Fibroblast of skin of left biceps (primary cell): ENCODE measurements at regions not wholly inside any gene's neighbourhood (a gene's known extent, or its start where the extent isn't known, plus 50 kb on each side); places are given as distances from the start of the nearest gene placed in this dataset.
"Not testable (repeated sequence)": the region's sequence is repeated elsewhere in the genome, so short reads cannot be mapped to it uniquely, and the experiment has no call there.

ENCODE experiments used
- DNase-seq, 2 experiments: peaks; one replicate each; pipeline ENCODE4 v3.0.0-alpha.2; 2013; ENCODE audit warnings: low read depth in 2 of 2

DNA sequence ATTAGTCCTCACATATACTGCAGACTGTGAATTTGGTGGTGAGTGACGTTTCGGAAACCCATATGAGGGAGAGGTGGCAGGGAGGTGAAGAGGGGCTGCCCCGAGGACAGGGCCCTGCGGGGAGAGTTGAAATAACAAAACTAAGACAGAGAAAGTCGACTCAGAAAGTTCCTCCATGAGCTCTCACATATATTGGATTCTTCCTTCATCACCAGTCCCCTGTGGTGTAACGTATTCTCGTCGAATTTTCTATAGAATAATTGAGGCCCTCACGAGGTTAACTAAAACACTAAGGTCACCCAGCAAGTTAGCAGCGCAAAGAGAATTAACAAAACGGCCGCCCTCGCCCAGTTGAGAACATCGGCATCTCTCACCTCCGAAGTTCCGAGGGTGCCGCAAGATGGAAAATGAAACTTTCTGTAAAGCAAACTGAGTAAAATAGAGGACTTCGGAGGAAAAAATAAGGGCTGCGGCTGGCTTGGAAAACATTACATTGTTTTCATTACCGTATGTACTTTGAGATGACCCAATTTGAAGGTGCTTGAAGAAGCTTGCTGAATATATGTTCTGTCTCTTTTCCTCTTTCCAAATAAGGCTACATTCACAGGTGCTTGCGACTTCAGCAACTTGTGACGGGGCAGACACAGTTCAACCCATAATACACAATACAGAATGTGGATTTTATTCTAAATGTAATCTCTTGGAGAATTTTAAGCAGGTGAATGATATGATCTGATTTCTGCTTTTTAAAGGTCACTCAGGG, 490.9 kb upstream of the JARID2 start:
- DNase-seq, result no peak

DNA sequence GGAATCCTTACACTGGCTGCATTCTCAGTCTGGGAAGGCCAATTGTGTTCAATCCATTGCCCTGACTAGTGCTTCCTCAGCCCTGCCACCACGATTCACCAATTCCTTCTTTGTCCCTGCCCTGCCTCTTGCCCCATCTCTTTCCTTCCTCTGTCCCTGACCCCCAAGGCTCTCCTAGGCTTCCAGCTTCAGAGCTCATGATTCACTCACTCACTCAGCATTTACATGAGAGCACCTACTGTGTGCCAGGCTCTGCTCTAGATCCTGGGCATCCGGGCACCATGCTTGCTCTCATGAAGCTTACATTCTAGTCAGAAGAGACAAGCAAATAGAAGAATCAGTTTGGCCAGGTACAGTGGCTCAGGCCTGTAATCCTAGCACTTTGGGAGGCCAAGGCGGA, 489.5 kb upstream of the JARID2 start:
- no peak for DNase-seq

DNA sequence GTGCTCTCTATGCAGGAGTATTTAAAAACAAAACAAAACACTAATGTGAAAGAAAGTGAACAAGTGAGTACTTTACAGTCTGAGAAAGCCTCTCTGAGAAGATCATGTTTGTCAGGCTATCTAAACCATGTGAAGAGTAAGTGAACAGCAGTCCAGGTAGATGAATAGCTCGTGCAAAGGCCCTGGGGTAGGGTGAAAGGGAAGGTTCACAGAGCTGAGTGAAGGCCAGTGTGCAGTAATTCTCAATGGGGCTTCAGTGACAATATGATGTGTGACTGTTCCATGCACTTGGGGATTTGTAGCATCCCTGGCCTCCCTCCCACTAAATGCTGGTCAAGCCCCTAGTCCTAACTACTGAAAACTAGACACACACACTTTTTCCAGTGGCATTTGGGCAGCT, 488.9 kb upstream of the JARID2 start:
- DNase-seq, result no peak

DNA sequence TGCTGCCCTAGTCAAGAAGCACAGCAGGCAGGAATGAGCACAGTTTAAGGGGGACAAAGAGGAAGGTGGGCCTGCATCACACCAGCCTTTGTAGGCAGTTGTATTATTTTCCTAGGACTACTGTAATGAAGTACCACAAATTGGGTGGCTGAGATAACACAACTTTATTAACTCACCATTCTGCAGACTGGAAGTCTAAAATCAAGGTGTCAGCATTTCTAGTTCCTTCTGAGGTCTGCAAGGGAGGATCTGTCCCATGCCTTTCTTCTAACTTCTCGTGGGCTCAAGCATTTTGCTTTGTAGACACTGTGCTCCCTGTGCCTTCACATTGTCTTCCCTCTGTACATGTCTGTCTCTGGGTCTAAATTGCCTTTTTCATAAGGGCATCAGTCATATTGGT, 488.5 kb upstream of the JARID2 start:
- no peak for DNase-seq

DNA sequence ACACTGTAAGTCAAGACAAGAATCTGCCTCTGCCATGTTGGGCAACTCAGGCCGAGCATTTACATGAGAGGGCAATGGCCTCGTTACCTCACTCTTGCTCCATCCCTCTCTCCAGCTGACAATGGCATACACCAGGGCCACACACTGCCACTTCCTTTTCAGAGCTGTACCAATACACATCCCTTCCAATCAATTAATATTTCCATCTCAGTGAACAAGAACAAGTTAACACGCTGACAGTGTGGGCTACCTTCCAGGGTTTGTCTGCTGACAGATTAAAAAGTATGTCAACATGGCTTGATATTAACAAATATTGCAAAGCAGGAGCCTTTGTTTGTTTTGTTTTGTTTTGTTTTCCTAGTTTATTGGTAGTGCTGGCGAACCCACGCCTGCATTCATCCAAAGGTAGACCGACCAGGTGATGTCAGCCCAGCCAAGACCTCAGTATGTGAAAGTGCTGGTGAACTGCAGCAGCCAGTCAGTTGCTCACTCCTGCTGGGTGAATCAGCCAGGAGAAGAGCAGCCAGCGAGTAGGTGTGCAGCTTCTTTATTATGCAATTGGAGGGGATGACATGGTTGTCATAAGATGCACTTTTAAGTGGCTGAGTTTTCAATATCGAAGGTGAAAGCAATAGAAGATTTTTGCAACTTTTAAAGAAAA, 487.3 kb upstream of the JARID2 start:
- no peak for DNase-seq

DNA sequence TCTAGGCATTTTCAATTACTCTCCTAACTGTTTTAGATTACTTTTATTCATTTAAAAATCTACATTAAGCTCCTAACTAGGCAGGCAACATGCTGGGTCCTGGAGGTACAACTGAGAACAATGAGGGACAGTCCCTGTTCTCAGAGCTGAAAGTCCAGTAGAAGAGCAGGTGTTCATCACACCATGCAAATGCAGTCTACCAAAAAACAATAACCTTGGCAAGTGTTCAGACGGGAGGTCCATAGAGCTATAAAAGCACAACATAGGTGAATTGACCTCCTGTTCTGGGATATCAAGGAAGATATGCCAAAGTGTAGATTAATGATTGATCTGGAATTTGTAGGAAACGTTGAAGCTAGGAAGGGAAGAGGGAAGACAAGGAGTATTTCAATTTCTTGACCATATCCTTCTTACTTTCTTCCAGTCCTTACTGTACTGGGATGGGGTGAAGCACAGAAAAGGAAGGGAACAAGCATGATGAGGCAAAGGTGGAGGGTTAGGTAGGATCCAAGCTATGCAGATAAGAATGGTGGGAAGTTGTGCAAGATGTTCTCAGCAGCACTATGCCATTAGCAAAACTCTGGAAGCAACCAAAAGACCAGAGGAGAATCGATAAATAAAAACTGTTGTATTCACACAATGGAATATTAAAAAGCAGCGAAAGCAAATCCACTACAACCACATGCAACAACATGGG, 485.7 kb upstream of the JARID2 start:
- no peak for DNase-seq

DNA sequence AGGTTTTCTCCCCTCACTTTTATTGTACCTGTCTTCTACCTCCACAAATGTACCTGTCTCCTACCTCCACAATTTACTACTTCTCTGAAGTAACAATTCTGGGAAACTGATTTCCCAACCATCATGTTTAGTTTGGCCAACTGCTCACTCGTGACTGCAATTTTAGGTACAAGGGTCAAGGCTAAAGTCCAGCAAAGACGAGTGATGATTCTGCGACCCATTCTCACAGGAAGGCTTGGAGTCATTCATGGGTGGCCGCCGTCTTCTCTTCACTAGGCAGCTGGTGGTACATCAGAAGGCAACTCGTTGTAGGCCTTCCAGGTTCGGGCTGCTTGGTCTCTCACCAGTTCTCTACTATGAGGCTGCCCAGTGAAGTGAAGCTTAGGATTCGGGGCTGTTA, 483.8 kb upstream of the JARID2 start:
- DNase-seq, result no peak

DNA sequence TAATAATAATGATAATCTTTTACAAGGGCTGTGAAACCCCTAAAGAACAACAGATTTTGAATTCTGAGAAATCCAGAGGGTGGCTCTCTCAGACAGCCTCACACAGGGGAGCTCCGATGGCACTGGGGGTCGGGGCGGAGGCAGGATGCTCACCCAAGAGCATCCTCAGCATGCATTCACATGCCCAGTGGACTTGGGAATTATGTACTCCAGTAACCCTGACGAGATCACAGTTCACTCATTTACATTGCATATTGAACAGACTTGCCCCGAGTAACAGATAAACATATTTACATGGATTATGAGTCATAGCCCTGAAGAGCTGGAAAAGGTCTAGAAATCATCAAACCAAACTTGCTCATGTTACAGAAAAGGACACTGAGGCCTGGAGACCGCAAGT, 482.7 kb upstream of the JARID2 start:
- DNase-seq, result no peak

DNA sequence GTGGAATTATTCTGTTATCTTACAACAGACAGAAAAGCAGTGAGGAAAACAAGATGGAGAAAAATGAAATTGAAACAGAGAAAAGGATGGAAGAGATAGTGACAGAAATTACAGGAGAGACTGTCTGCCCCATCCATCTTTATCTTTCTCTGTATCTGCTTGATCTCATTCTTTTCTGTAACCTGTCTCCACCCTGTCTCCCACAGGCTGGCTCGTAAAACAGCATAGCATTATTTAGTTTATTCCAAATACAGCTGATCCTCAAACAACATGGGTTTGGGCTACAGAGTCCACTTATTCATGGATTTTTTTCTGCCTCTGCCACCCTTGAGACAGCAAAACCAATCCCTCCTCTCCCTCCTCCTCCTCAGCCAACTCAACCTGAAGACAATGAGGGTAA, 482.3 kb upstream of the JARID2 start:
- no peak for DNase-seq

DNA sequence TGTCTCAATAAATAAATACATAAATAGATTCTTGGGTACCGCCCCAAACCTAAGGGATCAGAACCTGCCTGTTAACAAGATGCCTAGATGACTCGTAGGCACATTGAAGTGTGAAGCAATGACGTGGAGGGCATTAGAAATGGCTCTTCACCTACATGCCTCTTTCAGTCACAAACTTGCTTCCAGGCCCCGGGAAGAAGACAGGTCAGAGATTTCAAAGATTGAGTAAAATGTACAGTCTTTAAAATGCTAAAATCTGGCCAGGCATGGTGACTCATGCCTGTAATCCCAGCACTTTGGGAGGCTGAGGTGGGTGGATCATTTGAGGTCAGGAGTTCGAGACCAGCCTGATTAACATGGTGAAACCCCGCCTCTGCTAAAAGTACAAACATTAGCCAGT, 480.8 kb upstream of the JARID2 start:
- no peak for DNase-seq

DNA sequence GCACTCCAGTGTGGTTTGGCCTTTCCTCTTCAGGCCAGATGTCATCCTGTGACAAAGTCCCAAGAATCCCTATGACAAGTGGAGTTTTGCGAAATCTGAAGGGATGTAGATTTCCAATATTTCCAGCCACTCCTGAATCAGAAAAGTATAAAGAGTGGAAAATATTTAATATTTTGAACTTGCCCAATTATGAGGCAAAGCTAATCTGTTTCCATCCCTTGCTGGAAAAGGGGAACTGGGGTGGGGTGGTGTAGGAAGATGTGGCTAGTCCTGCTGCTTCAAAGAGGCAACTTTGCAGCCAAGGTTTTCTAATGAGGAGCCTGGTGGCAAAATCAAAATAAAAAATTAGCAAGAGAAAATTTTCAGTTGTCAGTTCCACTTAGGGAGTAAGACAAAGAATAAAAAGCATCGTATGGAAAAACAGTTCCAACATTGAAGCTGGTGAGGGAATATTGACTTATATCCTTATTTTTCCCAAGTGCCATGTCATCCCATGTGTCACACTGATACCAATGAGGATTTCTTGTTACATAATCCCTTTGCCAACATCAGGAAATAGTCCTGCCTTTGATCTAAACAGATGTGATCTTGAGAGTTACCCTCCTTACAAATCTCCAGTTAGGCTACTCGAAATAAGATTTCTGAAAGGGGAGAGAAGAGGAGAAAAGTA, 480.0 kb upstream of the JARID2 start:
- no peak for DNase-seq

DNA sequence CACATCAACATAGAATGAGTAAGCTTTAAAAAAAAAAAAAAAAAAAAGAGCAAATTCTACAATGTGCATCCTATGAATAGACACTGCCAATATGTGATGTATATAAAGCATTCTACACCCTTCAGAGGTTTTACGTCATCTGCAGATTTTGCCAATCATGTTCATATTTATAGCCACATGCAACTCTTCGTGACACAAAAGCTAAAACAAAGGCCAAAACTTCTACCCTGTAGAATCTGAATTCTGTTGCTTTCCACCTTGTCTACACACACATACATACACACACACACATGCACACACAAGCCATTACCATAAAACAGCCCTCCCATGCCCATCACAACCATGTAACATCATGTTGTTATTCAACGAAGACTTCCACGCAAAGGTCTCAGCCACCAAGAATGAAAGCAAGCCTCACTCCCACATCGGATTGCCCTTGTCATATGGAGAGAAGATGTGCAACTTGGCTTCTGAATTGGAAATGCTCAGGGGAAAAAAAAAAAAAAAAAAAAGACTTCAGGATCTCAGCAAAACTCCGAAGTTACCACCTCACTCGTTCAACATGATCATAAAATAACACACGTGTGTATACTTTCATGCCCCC, 479.4 kb upstream of the JARID2 start:
- no peak for DNase-seq

DNA sequence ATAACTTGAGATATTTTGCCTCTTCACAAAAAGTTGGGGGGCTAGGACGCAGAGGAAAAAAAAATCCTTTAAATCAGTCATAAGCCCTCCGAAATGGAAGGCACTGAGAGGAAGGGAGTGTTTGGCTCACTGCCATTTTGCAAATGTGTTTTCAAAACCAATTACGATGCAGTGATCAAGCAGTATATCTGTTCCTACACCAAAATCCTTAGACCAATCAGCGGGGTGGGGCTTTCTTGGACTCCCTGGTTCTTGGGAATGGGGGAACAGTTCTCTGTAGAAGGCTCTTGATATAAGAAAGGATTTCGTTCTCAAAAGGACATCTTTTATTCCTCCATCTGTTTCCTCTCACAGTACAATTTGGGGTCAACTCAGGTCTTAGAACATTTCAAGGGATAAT, 478.6 kb upstream of the JARID2 start:
- no peak for DNase-seq

DNA sequence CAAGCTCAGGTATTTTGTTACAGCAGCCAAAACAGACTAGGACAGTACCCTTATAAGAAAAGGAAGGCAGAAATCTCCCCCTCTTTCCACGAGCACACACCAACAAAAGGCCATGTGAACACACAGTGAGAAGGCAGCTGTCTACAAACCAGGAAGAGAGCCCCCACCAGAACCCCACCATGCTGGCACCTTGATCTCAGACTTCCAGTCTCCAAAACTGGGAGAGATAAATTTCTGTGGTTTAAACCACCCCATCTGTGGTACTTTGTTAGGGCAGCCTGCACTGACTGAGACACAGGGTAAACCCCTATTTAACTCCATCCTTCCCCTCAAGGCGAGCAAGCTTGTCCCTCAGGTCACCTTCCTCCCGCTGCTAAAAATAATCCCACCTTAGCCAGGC, 475.8 kb upstream of the JARID2 start:
- no peak for DNase-seq

DNA sequence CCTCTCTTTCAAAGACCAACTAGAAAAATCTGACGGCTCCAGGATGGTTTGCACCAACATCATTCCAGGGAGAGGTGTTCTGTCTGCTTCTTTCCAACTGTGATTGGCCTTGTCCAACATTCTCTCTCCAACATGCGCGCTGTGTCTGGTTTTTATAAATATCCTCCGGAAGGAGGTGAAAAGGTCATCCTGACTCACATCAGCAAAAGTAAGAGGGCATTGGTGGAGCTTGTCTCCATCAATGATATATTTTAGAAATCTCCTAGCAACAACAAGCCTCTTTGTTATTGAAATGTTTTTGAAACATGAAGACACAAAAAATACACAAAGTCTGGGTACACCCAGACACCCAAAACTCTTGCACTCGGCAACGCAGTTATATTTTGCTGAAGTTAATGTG, 475.3 kb upstream of the JARID2 start:
- DNase-seq, result no peak

DNA sequence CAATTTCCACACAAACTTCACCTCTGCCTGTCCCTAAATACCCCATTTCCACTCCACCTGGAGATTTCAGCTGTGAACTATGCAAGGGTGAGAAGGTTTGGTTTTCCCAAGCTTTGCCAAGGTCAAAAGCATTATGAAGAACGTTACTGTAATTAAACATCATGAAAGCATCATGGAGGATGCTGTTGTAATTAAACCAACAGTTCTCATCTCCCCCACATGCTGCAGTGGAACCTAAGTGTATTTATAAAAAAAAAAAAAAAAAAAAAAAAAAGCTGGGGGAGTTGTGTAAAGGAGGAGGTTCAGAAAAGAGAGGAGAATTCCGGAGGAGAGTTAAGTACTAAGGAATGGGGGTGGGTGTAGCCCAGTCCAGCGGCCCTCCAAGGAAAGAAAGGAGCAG, 474.9 kb upstream of the JARID2 start:
- DNase-seq, result no peak

DNA sequence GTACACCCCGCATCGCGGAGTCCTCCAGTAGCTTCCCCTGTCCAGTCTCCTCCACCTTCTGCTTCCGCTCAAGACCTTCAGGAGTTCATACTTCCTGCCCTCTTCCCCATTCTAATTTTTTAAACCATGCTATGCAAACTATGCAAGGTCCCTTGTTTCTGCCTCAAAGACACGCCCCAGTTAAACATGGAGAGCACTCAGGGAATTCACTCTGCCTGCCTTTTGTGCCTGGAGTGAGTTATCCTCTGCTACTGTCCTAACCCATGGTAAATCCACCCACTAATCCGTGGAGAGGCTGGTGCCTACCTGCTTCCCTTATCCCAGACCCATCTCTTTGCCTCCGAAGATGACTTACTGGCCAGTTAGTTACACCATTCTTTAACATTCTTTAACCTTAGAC, 473.7 kb upstream of the JARID2 start:
- no peak for DNase-seq

DNA sequence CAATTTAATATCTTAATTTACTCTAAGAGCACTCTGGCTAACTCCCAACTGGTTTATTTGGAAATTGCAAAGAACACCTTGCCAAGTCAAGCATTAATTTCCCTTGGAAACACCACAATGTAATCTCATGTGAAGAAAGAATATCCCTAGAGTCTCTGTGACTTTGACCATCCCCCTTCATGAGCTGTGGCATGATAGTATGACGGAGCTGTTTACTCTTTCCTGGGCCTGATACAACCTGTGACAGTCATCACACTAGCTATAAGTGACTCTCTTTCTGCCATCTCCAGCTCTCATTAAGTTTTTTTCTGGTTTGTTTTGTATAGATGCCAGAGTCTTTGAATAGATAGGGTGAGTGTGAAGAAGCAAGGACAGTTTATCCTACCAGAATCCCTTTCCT, 470.3 kb upstream of the JARID2 start:
- DNase-seq, result no peak

DNA sequence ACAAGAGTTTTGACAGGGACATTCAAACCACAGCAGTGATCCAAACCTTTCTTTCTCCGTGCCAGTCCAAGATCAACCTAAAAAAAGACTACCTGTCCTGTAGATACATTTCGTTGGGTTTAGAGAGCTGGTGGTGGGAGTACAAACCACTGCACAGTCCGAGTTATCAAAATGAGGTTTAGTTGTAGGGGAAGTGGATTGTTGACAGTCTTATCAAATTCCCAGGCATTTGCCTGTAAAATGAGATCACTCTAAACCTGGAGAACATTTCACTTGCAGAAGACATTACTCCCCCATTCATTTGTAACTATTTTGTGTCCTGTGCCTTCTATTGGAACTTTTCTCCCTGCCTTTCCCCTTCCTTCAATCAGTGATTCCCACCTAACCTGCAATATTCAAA, 469.6 kb upstream of the JARID2 start:
- DNase-seq, result no peak

DNA sequence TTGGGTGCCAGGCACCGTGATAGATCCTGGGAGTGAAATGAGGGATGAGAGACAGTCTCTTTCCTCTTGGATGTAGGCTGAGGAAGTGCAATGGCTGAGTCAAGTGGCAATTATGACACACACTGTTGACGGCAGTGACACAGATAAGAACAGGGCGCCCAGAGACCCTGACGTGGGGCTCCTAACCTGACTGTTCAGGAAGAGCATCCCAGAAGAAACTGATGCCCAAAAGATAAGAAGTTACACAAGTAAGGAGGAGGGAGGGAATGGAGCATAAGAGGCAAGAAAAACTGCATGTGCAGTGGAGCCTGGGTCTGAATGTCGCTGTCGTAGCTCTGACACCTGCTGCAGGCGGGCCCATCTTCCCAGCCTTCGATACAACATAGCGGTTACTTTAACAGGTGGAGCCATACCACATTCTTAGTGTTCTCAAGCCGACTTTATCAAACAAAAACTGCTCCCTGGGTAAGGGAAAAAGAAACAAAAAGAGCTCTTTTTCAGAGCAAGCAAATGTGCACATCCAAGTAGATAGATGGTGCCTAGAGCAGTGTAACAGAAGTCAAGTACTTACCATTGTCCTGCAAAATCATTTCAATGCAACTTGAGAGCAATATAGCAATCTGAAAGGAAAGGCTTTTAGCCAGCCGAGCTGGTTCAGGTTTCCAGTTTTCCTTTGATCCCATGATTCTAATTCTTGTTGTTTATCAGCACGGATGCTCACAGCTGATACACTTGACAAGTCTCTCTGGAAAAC, 463.9 kb upstream of the JARID2 start:
- no peak for DNase-seq

DNA sequence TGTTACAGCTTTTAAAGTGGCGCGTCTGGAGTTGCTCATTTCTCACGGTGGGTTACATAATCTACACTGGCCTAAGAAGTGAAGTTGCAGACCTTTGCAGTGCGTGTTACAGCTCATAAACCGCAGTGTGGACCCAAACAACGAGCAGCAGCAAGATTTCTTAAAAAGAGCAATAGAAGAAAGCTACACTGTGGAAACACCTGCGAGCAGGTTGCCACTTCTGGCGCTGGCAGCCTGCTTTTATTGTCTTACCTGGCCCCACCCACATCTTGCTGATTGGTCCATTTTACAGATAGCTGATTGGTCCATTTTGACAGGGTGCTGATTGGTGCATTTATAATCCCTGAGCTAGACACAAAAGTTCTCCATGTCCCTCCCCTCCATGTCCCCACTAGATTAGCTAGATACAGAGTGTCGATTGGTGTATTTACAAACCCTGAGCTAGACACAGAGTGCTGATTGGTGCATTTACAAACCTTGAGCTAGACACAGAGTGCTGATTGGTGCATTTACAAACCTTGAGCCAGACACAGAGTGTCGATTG, 462.9 kb upstream of the JARID2 start:
- DNase-seq, result not testable (repeated sequence)
